ENCODE measurements at regions not wholly inside any gene's neighbourhood (a gene's known extent, or its start where the extent isn't known, plus 50 kb on each side); places are given as distances from the start of the nearest gene placed in this dataset.
A peak's percentile ranks its signal among the peaks of the same experiment; 100 is the strongest.

- Histone ChIP-seq H3K27ac (ENCODE audit: low read length) (no peak overlapping the region), H3K4me3 (ENCODE audit: low read length) (no peak overlapping the region), H3K4me1 (ENCODE audit: control insufficient read depth, insufficient read depth, low read length) (no peaks in the 10 kb centered on the region), H3K36me3 (ENCODE audit: control insufficient read depth, insufficient read depth, low read length) (no peaks in the 10 kb centered on the region), H3K27me3 (ENCODE audit: control insufficient read depth, insufficient read depth, low read length) (no peaks in the 10 kb centered on the region), H3K9me3 (ENCODE audit: control insufficient read depth, insufficient read depth, low read length) (no peaks in the 10 kb centered on the region)
- no peak for DNase-seq (ENCODE audit: low read depth, low spot score)
- WGBS (ENCODE audit: insufficient coverage, insufficient read length): no CpG with 5 or more reads among the region's 3 CpGs
Observed at GRCh38 chr12:24198070-24198469, 248.6 kb upstream of the SOX5 start.

GRCh38 chr12:24197532-24197931 lies 248.1 kb upstream of the SOX5 start:
- Histone ChIP-seq H3K4me3 (ENCODE audit: low read length) (no peak overlapping the region), H3K36me3 (ENCODE audit: control insufficient read depth, insufficient read depth, low read length) (no peaks in the 10 kb centered on the region), H3K27me3 (ENCODE audit: control insufficient read depth, insufficient read depth, low read length) (no peaks in the 10 kb centered on the region), H3K4me1 (ENCODE audit: control insufficient read depth, insufficient read depth, low read length) (no peaks in the 10 kb centered on the region), H3K27ac (ENCODE audit: low read length) (no peak overlapping the region), H3K9me3 (ENCODE audit: control insufficient read depth, insufficient read depth, low read length) (no peaks in the 10 kb centered on the region)
- WGBS (ENCODE audit: insufficient coverage, insufficient read length): no CpG with 5 or more reads among the region's 5 CpGs
- no peak for DNase-seq (ENCODE audit: low read depth, low spot score)

DNA sequence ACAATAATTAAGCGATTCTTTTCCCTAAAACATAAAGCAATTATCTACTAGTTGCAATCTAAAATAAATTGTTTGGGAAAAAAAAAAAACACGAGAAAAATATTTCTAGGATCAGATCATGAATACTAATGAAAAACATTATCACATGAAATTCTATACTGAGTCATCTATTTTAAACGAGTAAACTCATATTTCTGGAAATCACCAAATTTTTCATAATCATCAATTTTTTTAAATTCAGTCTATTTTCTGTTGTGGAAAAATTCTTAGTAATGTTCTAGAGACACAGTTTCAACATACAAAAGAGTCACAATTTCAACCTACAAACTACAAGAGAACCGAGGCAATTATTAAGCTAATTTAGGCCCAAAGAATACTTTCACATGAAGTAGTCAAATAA lies 245.6 kb upstream of the SOX5 start:
- DNase-seq (ENCODE audit: low read depth, low spot score): no peak
- no peak overlapping the region for H3K27ac ChIP-seq (ENCODE audit: low read length)
- 100% methylated on average over 1 of the region's 4 CpGs for WGBS (ENCODE audit: insufficient coverage, insufficient read length)
- H3K27me3 ChIP-seq (ENCODE audit: control insufficient read depth, insufficient read depth, low read length): no peaks in the 10 kb centered on the region
- H3K4me1 ChIP-seq (ENCODE audit: control insufficient read depth, insufficient read depth, low read length): no peaks in the 10 kb centered on the region
- H3K9me3 ChIP-seq (ENCODE audit: control insufficient read depth, insufficient read depth, low read length): no peaks in the 10 kb centered on the region
- no peak overlapping the region for H3K4me3 ChIP-seq (ENCODE audit: low read length)
- H3K36me3 ChIP-seq (ENCODE audit: control insufficient read depth, insufficient read depth, low read length): no peaks in the 10 kb centered on the region

- H3K27me3 ChIP-seq (ENCODE audit: control insufficient read depth, insufficient read depth, low read length): no peaks in the 10 kb centered on the region
- H3K9me3 ChIP-seq (ENCODE audit: control insufficient read depth, insufficient read depth, low read length): no peaks in the 10 kb centered on the region
- DNase-seq (ENCODE audit: low read depth, low spot score): no peak
- WGBS (ENCODE audit: insufficient coverage, insufficient read length): no CpG with 5 or more reads among the region's 5 CpGs
- no peaks in the 10 kb centered on the region for H3K36me3 ChIP-seq (ENCODE audit: control insufficient read depth, insufficient read depth, low read length)
- H3K4me1 ChIP-seq (ENCODE audit: control insufficient read depth, insufficient read depth, low read length): no peaks in the 10 kb centered on the region
- H3K27ac ChIP-seq (ENCODE audit: low read length): no peak overlapping the region
- no peak overlapping the region for H3K4me3 ChIP-seq (ENCODE audit: low read length)
Observed at GRCh38 chr12:24191117-24191516, 241.6 kb upstream of the SOX5 start.

DNA sequence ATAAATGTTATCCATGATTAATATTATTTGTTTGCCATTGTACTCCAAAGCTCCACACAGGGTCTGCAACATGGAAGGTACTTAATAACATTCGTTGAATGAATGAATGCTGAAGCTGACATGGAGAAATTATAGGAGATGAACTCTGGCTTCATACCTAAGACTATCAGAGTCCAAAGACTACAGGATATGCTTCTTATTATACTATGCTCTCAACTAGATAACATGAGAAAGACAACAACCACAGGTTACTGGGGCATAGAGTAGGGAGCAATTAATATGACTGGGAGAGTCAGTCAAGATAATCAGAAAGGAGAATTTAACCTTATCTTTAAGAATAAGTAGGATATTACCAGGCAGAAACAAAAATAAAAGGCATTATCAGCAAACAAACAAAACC lies 236.3 kb upstream of the SOX5 start:
- Histone ChIP-seq H3K27me3 (ENCODE audit: control insufficient read depth, insufficient read depth, low read length) (no peaks in the 10 kb centered on the region), H3K4me1 (ENCODE audit: control insufficient read depth, insufficient read depth, low read length) (no peaks in the 10 kb centered on the region), H3K36me3 (ENCODE audit: control insufficient read depth, insufficient read depth, low read length) (no peaks in the 10 kb centered on the region), H3K27ac (ENCODE audit: low read length) (no peak overlapping the region), H3K9me3 (ENCODE audit: control insufficient read depth, insufficient read depth, low read length) (no peaks in the 10 kb centered on the region), H3K4me3 (ENCODE audit: low read length) (no peak overlapping the region)
- DNase-seq (ENCODE audit: low read depth, low spot score): no peak
- WGBS (ENCODE audit: insufficient coverage, insufficient read length): no CpG with 5 or more reads among the region's 1 CpG

DNA sequence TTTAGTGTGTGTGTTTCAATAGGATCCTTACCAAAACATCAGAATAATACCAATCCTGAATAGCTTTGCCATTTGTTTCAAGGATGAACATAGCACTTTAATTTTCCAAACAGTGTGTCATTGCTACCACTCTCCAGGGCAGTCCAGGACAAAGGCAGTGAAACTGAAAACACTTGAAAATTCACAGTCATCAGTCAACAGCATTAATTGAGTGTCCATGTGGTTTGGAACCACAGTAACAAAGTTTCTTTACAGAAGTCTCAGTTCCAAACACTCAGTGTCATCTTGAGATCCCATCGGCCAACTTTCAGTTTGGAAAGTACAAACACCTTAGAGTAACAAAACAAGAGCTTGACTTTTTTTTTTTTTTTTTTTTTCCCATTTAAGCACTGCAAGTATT lies 228.4 kb upstream of the SOX5 start:
- no peaks in the 10 kb centered on the region for H3K36me3 ChIP-seq (ENCODE audit: control insufficient read depth, insufficient read depth, low read length)
- H3K27me3 ChIP-seq (ENCODE audit: control insufficient read depth, insufficient read depth, low read length): no peaks in the 10 kb centered on the region
- no peak overlapping the region for H3K27ac ChIP-seq (ENCODE audit: low read length)
- no peak for DNase-seq (ENCODE audit: low read depth, low spot score)
- H3K9me3 ChIP-seq (ENCODE audit: control insufficient read depth, insufficient read depth, low read length): no peaks in the 10 kb centered on the region
- no peaks in the 10 kb centered on the region for H3K4me1 ChIP-seq (ENCODE audit: control insufficient read depth, insufficient read depth, low read length)
- no CpG with 5 or more reads among the region's 1 CpG for WGBS (ENCODE audit: insufficient coverage, insufficient read length)
- no peak overlapping the region for H3K4me3 ChIP-seq (ENCODE audit: low read length)

DNA sequence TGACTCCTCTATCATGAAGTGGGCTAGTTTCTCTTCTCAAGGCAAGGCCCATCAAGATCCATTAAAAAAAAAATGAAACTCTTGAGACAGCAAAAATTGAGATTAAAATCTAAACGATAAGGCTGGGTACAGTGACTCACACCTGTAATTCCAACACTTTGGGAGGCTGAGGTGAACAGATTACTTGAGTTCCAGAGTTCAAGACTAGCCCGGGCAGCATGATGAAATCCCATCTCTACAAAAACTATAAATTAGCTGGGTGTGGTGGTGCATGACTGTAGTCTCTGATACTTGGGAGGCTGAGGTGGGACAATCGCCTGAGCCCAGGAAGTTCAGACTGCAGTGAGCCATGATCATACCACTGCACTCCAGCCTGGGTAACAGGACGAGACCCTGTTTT lies 226.5 kb upstream of the SOX5 start:
- no CpG with 5 or more reads among the region's 4 CpGs for WGBS (ENCODE audit: insufficient coverage, insufficient read length)
- Histone ChIP-seq H3K27ac (ENCODE audit: low read length) (no peak overlapping the region), H3K27me3 (ENCODE audit: control insufficient read depth, insufficient read depth, low read length) (no peaks in the 10 kb centered on the region), H3K9me3 (ENCODE audit: control insufficient read depth, insufficient read depth, low read length) (no peaks in the 10 kb centered on the region), H3K4me3 (ENCODE audit: low read length) (no peak overlapping the region), H3K36me3 (ENCODE audit: control insufficient read depth, insufficient read depth, low read length) (no peaks in the 10 kb centered on the region), H3K4me1 (ENCODE audit: control insufficient read depth, insufficient read depth, low read length) (no peaks in the 10 kb centered on the region)
- DNase-seq (ENCODE audit: low read depth, low spot score): no peak

DNA sequence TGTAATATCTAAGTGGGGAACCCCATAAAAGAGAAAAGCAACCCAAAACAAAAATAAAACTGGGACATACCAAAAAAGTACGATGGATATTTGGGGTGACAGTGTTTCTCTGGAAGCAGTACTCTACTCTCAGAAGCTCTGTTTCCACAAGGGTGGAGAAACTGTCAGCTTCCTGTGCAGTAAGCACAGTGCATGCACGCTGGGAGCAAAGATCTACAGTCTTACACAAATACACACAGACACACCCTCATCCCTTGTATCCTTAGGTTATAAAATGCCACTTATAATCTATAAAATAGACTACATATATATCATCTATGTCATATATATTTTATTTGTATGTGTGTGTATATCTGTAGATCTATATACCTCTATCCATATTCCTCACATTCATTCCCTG lies 225.8 kb upstream of the SOX5 start:
- DNase-seq (ENCODE audit: low read depth, low spot score): no peak
- Histone ChIP-seq H3K9me3 (ENCODE audit: control insufficient read depth, insufficient read depth, low read length) (no peaks in the 10 kb centered on the region), H3K4me3 (ENCODE audit: low read length) (no peak overlapping the region), H3K27me3 (ENCODE audit: control insufficient read depth, insufficient read depth, low read length) (no peaks in the 10 kb centered on the region), H3K4me1 (ENCODE audit: control insufficient read depth, insufficient read depth, low read length) (no peaks in the 10 kb centered on the region), H3K36me3 (ENCODE audit: control insufficient read depth, insufficient read depth, low read length) (no peaks in the 10 kb centered on the region), H3K27ac (ENCODE audit: low read length) (no peak overlapping the region)
- WGBS (ENCODE audit: insufficient coverage, insufficient read length): no CpG with 5 or more reads among the region's 2 CpGs

GRCh38 chr12:24173067-24173466 lies 223.6 kb upstream of the SOX5 start:
- Histone ChIP-seq H3K36me3 (ENCODE audit: control insufficient read depth, insufficient read depth, low read length) (no peaks in the 10 kb centered on the region), H3K4me1 (ENCODE audit: control insufficient read depth, insufficient read depth, low read length) (no peaks in the 10 kb centered on the region; the same call in 1 of the 2 replicates), H3K9me3 (ENCODE audit: control insufficient read depth, insufficient read depth, low read length) (no peaks in the 10 kb centered on the region), H3K4me3 (ENCODE audit: low read length) (no peak overlapping the region), H3K27me3 (ENCODE audit: control insufficient read depth, insufficient read depth, low read length) (no peaks in the 10 kb centered on the region), H3K27ac (ENCODE audit: low read length) (no peak overlapping the region)
- no peak for DNase-seq (ENCODE audit: low read depth, low spot score)
- no CpG with 5 or more reads among the region's 7 CpGs for WGBS (ENCODE audit: insufficient coverage, insufficient read length)

GRCh38 chr12:24172773-24173066 lies 223.2 kb upstream of the SOX5 start:
- no peak overlapping the region for H3K27ac ChIP-seq (ENCODE audit: low read length)
- DNase-seq (ENCODE audit: low read depth, low spot score): no peak
- H3K9me3 ChIP-seq (ENCODE audit: control insufficient read depth, insufficient read depth, low read length): no peaks in the 10 kb centered on the region
- no peaks in the 10 kb centered on the region for H3K36me3 ChIP-seq (ENCODE audit: control insufficient read depth, insufficient read depth, low read length)
- no peaks in the 10 kb centered on the region; the same call in 1 of the 2 replicates for H3K4me1 ChIP-seq (ENCODE audit: control insufficient read depth, insufficient read depth, low read length)
- no peak overlapping the region for H3K4me3 ChIP-seq (ENCODE audit: low read length)
- H3K27me3 ChIP-seq (ENCODE audit: control insufficient read depth, insufficient read depth, low read length): no peaks in the 10 kb centered on the region

DNA sequence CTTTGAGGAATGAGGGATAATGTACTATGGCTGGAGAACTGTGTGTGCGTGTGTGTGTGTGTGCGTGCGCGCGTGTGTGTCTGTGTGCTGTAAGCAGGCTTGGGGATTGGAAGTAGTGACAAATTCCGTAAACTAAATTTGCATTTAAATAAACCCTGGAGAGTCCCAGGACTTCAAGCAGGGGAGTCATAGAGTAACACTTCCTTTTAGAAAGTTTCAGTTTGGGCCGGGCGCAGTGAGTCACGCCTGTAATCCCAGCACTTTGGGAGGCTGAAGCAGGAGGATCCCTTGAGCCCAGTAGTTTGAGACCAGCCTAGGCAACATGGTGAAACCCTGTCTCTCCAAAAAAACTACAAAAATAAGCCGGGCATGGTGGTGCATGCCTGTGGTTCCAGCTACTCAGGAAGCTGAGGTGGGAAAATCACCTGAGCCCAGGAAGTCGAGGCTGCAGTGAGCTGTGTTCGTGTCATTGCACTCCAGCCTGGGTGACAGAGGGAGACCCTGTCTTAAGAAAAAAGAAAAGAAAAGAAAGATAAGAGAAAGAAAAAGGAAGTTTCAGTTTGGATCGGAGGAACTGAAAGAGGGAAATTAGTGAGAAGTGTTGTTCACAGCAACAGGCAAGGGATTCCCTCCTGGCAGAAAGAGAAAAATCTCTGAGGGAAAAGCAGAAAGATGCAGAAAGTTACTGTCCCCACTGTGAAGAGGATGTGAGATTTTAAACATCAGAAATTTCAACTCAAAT lies 222.7 kb upstream of the SOX5 start:
- no CpG with 5 or more reads among the region's 13 CpGs for WGBS (ENCODE audit: insufficient coverage, insufficient read length)
- peak; percentile 33 for DNase-seq (ENCODE audit: low read depth, low spot score)
- no peak overlapping the region for H3K4me3 ChIP-seq (ENCODE audit: low read length)

More for the DNA sequence above, 222.7 kb upstream of the SOX5 start:
- no peak overlapping the region for H3K27ac ChIP-seq (ENCODE audit: low read length)
- no peaks in the 10 kb centered on the region; the same call in 1 of the 2 replicates for H3K4me1 ChIP-seq (ENCODE audit: control insufficient read depth, insufficient read depth, low read length)
- H3K36me3 ChIP-seq (ENCODE audit: control insufficient read depth, insufficient read depth, low read length): no peaks in the 10 kb centered on the region
- no peaks in the 10 kb centered on the region for H3K27me3 ChIP-seq (ENCODE audit: control insufficient read depth, insufficient read depth, low read length)
- no peaks in the 10 kb centered on the region for H3K9me3 ChIP-seq (ENCODE audit: control insufficient read depth, insufficient read depth, low read length)
